WERI-Rb-1 (cell line): ENCODE measurements at regions not wholly inside any gene's neighbourhood (a gene's known extent, or its start where the extent isn't known, plus 50 kb on each side); places are given as distances from the start of the nearest gene placed in this dataset.

ENCODE experiments used
- DNase-seq: peaks from one replicate; pipeline ENCODE4 v3.0.0-alpha.2; 2020
- H3K27ac ChIP-seq: fragments of 250-450 bp; sonication (Bioruptor Pico); 2 replicates; pipeline ENCODE4 v1.5.1; 2020; ENCODE audit warnings: mild to moderate bottlenecking, moderate library complexity
- H3K27me3 ChIP-seq: fragments of 250-450 bp; sonication (Bioruptor Pico); 2 replicates; pipeline ENCODE4 v1.5.1; 2021; ENCODE audit warnings: mild to moderate bottlenecking, low read depth, moderate library complexity; ENCODE audit not compliant: insufficient read depth, severe bottlenecking
- H3K36me3 ChIP-seq: fragments of 250-450 bp; sonication (Bioruptor Pico); 2 replicates; pipeline ENCODE4 v1.5.1; 2020; ENCODE audit warnings: mild to moderate bottlenecking, moderate library complexity
- H3K4me3 ChIP-seq: 2 replicates; pipeline ENCODE4 v1.5.1; 2011; ENCODE audit warnings: low read depth, mild to moderate bottlenecking, control low read depth, low read length
- H3K9me3 ChIP-seq: fragments of 250-450 bp; sonication (Bioruptor Pico); 2 replicates; pipeline ENCODE4 v1.5.1; 2021; ENCODE audit warnings: mild to moderate bottlenecking, moderate library complexity; ENCODE audit not compliant: severe bottlenecking
- TF ChIP-seq, protein P1 (sequence below): IDR thresholded peaks from 2 replicates; pipeline ENCODE4 v1.5.1; 2011; ENCODE audit warnings: low read depth, mild to moderate bottlenecking, control low read depth, inconsistent platforms, low read length

DNA sequence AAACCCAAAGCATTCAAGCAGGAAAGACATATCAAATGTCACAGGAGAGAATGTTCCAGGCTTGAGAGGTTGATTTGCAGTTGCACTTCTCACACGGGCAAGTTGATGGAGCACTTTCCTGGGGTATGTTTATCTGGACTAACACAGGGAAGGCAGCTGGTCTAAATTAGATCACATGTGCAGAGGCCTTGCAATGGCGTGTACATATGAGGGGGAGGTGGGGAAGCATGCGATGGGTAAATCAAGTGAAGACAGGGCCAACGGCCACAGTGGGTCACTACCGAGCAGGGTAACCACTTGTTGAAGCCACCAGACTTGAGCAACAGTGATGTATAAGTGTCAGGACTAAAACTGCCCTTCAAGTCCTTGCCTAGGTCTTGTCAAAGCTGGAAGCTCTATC lies 156.6 kb upstream of the MAF start:
- no peak for DNase-seq
- Histone ChIP-seq H3K36me3 (no peaks in the 10 kb centered on the region), H3K9me3 (no peaks in the 10 kb centered on the region), H3K4me3 (no peak overlapping the region), H3K27ac (no peak overlapping the region), H3K27me3 (peaks cover 61% of the 10 kb centered on the region)
- TF ChIP-seq, protein P1, sequence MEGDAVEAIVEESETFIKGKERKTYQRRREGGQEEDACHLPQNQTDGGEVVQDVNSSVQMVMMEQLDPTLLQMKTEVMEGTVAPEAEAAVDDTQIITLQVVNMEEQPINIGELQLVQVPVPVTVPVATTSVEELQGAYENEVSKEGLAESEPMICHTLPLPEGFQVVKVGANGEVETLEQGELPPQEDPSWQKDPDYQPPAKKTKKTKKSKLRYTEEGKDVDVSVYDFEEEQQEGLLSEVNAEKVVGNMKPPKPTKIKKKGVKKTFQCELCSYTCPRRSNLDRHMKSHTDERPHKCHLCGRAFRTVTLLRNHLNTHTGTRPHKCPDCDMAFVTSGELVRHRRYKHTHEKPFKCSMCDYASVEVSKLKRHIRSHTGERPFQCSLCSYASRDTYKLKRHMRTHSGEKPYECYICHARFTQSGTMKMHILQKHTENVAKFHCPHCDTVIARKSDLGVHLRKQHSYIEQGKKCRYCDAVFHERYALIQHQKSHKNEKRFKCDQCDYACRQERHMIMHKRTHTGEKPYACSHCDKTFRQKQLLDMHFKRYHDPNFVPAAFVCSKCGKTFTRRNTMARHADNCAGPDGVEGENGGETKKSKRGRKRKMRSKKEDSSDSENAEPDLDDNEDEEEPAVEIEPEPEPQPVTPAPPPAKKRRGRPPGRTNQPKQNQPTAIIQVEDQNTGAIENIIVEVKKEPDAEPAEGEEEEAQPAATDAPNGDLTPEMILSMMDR: no peak

DNA sequence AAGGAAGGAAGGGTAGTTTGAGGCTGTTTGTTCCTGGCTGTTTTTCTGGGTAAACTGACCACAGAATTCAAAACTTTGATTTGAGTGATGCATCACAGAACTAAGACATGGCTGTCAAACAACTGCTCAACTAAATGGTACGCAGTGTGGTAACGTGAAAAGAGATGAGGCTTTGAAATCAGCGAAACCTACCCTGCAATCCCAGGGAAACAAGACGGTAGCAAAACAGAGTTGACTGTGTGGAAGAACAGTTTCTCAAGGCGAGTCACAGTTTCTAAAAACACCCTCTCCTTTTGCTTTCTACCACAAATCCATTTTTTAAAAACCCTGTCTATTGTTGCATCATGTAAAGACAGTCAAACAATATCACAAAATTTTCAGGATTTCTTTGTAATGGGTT lies 156.0 kb upstream of the MAF start:
- Histone ChIP-seq H3K9me3 (no peaks in the 10 kb centered on the region), H3K4me3 (no peak overlapping the region), H3K27ac (no peak overlapping the region), H3K36me3 (no peaks in the 10 kb centered on the region), H3K27me3 (peaks cover 58% of the 10 kb centered on the region)
- DNase-seq: no peak
- TF ChIP-seq, protein P1: no peak

DNA sequence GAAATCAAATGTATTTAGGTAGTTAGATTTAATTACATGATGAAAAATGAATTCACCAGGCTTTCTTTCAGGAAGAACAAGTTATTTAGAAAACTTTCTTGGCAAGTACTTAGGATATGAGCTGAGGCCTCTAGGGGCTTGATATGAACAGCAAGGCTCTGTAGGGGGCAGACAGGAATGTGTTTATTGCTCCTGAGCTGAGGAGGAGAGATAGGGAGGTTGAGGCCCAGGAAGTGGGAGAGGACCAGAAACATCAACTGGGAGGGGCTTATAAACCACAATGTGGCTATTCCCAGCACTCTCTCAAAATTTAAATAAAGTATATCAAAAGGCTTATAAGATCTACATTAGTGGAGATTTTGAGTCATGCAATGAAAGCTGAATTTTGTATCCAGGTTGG lies 154.0 kb upstream of the MAF start:
- no peak for DNase-seq
- TF ChIP-seq, protein P1: no peak
- Histone ChIP-seq H3K27ac (no peak overlapping the region), H3K9me3 (no peaks in the 10 kb centered on the region), H3K4me3 (no peak overlapping the region), H3K27me3 (peaks cover 47% of the 10 kb centered on the region), H3K36me3 (no peaks in the 10 kb centered on the region)

DNA sequence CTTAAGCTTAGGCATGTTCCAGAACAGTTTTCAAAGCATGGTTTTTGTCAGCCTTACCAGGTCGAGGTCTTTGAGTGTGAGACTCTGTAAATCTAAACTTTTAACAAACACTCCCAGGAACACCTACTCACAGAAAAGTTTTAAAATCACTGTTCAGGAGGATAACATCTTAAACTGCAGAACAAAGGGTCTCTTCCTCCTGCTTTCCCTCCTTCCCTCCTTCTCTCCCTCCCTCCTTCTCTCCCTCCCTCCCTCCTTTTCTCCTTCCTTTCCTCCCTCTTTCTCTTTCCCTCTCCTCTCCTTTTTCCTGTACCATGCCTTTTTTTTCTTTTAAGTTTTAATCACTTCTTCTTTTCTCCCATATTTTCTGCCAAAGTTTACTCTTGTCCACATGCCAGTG lies 153.5 kb upstream of the MAF start:
- no peak overlapping the region for H3K4me3 ChIP-seq
- DNase-seq: no peak
- H3K9me3 ChIP-seq: no peaks in the 10 kb centered on the region
- H3K36me3 ChIP-seq: no peaks in the 10 kb centered on the region
- no peak overlapping the region for H3K27ac ChIP-seq
- TF ChIP-seq, protein P1: no peak
- H3K27me3 ChIP-seq: peaks cover 47% of the 10 kb centered on the region

DNA sequence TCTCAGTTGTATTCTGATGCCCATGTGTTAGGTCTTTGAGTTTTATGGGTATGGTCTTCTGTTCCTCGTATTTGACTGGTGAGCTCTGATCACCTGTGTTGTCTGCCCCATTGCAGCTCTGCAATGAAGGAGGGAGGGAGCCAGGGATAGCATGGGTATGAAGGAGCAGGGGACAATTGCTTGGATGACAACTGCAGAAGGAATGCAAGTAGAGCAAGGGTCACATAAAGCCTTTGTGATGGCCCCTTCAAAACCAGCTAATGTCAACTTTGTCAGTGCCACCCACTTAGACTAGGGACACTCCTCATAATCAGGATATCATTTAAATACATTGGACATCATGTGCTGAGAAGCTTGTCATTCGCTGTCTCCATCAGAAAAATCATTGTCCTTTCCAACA lies 152.7 kb upstream of the MAF start:
- TF ChIP-seq, protein P1: no peak
- peaks cover 43% of the 10 kb centered on the region for H3K27me3 ChIP-seq
- no peak overlapping the region for H3K27ac ChIP-seq
- no peak for DNase-seq
- H3K36me3 ChIP-seq: no peaks in the 10 kb centered on the region
- no peak overlapping the region for H3K4me3 ChIP-seq
- H3K9me3 ChIP-seq: no peaks in the 10 kb centered on the region

DNA sequence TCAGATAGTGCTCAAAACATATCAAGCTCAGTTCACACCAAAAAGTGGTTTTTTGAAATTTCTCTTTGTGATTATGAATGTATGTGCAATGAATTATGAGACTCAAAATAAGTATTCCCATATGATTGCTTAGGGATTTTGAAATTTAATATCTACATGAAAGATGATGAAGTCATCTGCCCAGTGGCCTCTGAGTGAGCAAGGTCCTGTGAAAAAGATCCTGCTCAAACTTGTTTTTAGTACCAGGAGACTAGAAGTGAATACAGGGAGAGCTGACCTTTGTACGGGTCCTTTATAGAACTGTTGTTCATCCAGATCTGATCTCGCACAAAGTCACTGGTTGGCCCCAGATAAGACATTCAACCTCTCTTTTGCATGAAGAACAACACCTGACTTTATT lies 151.9 kb upstream of the MAF start:
- Histone ChIP-seq H3K36me3 (no peaks in the 10 kb centered on the region), H3K27ac (no peak overlapping the region), H3K27me3 (peaks cover 44% of the 10 kb centered on the region), H3K4me3 (no peak overlapping the region), H3K9me3 (no peaks in the 10 kb centered on the region)
- TF ChIP-seq, protein P1: no peak
- DNase-seq: no peak
